HEK293 (cell line): ENCODE measurements at regions not wholly inside any gene's neighbourhood (a gene's known extent, or its start where the extent isn't known, plus 50 kb on each side); places are given as distances from the start of the nearest gene placed in this dataset.
A peak's percentile ranks its signal among the peaks of the same experiment; 100 is the strongest.
"Not testable (repeated sequence)": the region's sequence is repeated elsewhere in the genome, so short reads cannot be mapped to it uniquely, and the experiment has no call there.

Experiments used
- CTCF ChIA-PET: fragments of 350-600 bp; formaldehyde crosslinking; extraction: SDS; loops from one replicate; lab custom pipeline; 2021; ENCODE audit warnings: antibody characterized with exemption; lab: Yijun Ruan, JAX
- POLR2A ChIA-PET: fragments of 300-600 bp; formaldehyde crosslinking; extraction: SDS; loops from one replicate; lab custom pipeline; 2020; ENCODE audit warnings: antibody characterized with exemption, inconsistent platforms; lab: Yijun Ruan, JAX
- H3K27ac ChIP-seq: fragments of 200-500 bp; sonication (Bioruptor generic); 2 replicates; pipeline ENCODE4 v1.5.1; 2014; ENCODE audit warnings: low read depth, low read length, control low read depth, inconsistent platforms; ENCODE audit errors: extremely low read depth
- H3K36me3 ChIP-seq, 2 experiments: fragments of 200-500 bp in 1 of 2; sonication (Bioruptor generic) in 1 of 2; 1 replicate in 1 of 2; 2 replicates in 1 of 2; pipeline ENCODE4 v1.5.1; 2014 to 2017; ENCODE audit warnings: inconsistent platforms in 2 of 2, low read length in 2 of 2; ENCODE audit not compliant: control insufficient read depth in 2 of 2, insufficient read depth in 1 of 2
- H3K4me1 ChIP-seq: fragments of 200-500 bp; sonication (Bioruptor generic); 2 replicates; pipeline ENCODE4 v1.5.1; 2014; ENCODE audit warnings: mild to moderate bottlenecking, low read length, inconsistent platforms; ENCODE audit not compliant: control insufficient read depth, insufficient read depth
- H3K4me3 ChIP-seq: 2 replicates; pipeline ENCODE4 v1.5.1; 2011; ENCODE audit warnings: low read depth, mild to moderate bottlenecking, control low read depth, low read length, moderate library complexity
- H3K9me3 ChIP-seq: fragments of 200-500 bp; sonication (Bioruptor generic); 2 replicates; pipeline ENCODE4 v1.5.1; 2014; ENCODE audit warnings: low read depth, low read length, inconsistent platforms; ENCODE audit not compliant: control insufficient read depth, insufficient read depth
- ATF2 ChIP-seq: fragments of 450-650 bp; formaldehyde crosslinking; IDR thresholded peaks from 2 replicates; pipeline ENCODE4 v1.5.1; 2016; ENCODE audit warnings: missing biosample characterization, missing genetic modification characterization, low read depth
- CTCF ChIP-seq: fragments of 450-650 bp; formaldehyde crosslinking; IDR thresholded peaks from 2 replicates; pipeline ENCODE4 v1.5.1; 2016; ENCODE audit warnings: missing biosample characterization, missing genetic modification characterization
- GLIS1 ChIP-seq: fragments of 450-650 bp; formaldehyde crosslinking; IDR thresholded peaks from 2 replicates; pipeline ENCODE4 v1.5.1; 2016; ENCODE audit warnings: missing biosample characterization, missing genetic modification characterization
- KLF9 ChIP-seq: fragments of 450-650 bp; formaldehyde crosslinking; IDR thresholded peaks from 2 replicates; pipeline ENCODE4 v1.5.1; 2016; ENCODE audit warnings: missing biosample characterization, missing genetic modification characterization, low read depth
- PRDM2 ChIP-seq: fragments of 450-650 bp; formaldehyde crosslinking; IDR thresholded peaks from 2 replicates; pipeline ENCODE4 v1.5.1; 2016; ENCODE audit warnings: missing biosample characterization, missing genetic modification characterization, borderline replicate concordance
- ZNF19 ChIP-seq: fragments of 450-650 bp; formaldehyde crosslinking; IDR thresholded peaks from 2 replicates; pipeline ENCODE4; 2016; ENCODE audit warnings: missing biosample characterization, missing genetic modification characterization, low read depth
- ZNF501 ChIP-seq: fragments of 450-650 bp; formaldehyde crosslinking; IDR thresholded peaks from 2 replicates; pipeline ENCODE4 v1.5.1; 2016; ENCODE audit warnings: missing biosample characterization, missing genetic modification characterization
- ZNF558 ChIP-seq: fragments of 450-650 bp; formaldehyde crosslinking; IDR thresholded peaks from 2 replicates; pipeline ENCODE4 v1.5.1; 2016; ENCODE audit warnings: missing biosample characterization, missing genetic modification characterization
- ZNF654 ChIP-seq: fragments of 450-650 bp; formaldehyde crosslinking; IDR thresholded peaks from 2 replicates; pipeline ENCODE4 v1.5.1; 2016; ENCODE audit warnings: low read depth, missing biosample characterization, missing genetic modification characterization
- ZNF701 ChIP-seq: fragments of 450-650 bp; formaldehyde crosslinking; IDR thresholded peaks from 2 replicates; pipeline ENCODE4 v1.5.1; 2016; ENCODE audit warnings: missing biosample characterization, missing genetic modification characterization
- ZNF747 ChIP-seq: fragments of 450-650 bp; formaldehyde crosslinking; IDR thresholded peaks from 2 replicates; pipeline ENCODE4 v1.5.1; 2016; ENCODE audit warnings: missing biosample characterization, missing genetic modification characterization

GRCh38 chr12:31897781-31898503 is 61.3 kb upstream of the RESF1 start (continued):
- TF ChIP-seq ZNF701 (tag by site-specific recombination) = no peak
- no peak for TF ChIP-seq ZNF19
- TF ChIP-seq ZNF558 = no peak
- TF ChIP-seq ZNF654 (tag by site-specific recombination) = no peak
- peak; percentile 86 for TF ChIP-seq GLIS1
- no peak for TF ChIP-seq KLF9 (tag by site-specific recombination)
- TF ChIP-seq ATF2 (tag by site-specific recombination) = no peak
- no peak for TF ChIP-seq CTCF (tag by site-specific recombination)
- TF ChIP-seq ZNF501 (tag by site-specific recombination) = no peak

GRCh38 chr12:31897092-31897491 is 62.1 kb upstream of the RESF1 start:
- H3K9me3 ChIP-seq, H3K27ac ChIP-seq, H3K36me3 ChIP-seq, H3K4me1 ChIP-seq, H3K4me3 ChIP-seq, CTCF ChIA-PET: not testable (repeated sequence)
- POLR2A ChIA-PET = interaction anchor here (0.7 kb wide), 1 partner anchor 1819 kb away, joined by 3 read pairs; no protein-coding TSS in a partner anchor

GRCh38 chr12:31896514-31897039 is 62.6 kb upstream of the RESF1 start:
- H3K4me1 ChIP-seq = peaks cover 5% of the 10 kb centered on the region
- CTCF ChIA-PET = interaction anchor here (0.6 kb wide), 1 partner anchor 103 kb away, joined by 3 read pairs; no protein-coding TSS in a partner anchor
- H3K4me3 ChIP-seq = no peak overlapping the region
- TF ChIP-seq ZNF747 (tag by site-specific recombination) (no peak), PRDM2 (no peak)
- TF ChIP-seq, all 188 proteins: peak for 0
- Histone ChIP-seq H3K36me3 (no peaks in the 10 kb centered on the region), H3K27ac (no peak overlapping the region), H3K9me3 (no peaks in the 10 kb centered on the region)
- POLR2A ChIA-PET = interaction anchor here (0.5 to 0.7 kb wide), 2 partner anchors 66 to 1819 kb away, joined by 3 read pairs; no protein-coding TSS in a partner anchor
